Trophoblast cell (in vitro differentiated cells and primary cell): ENCODE measurements at regions not wholly inside any gene's neighbourhood (a gene's known extent, or its start where the extent isn't known, plus 50 kb on each side); places are given as distances from the start of the nearest gene placed in this dataset.
"Not testable (repeated sequence)": the region's sequence is repeated elsewhere in the genome, so short reads cannot be mapped to it uniquely, and the experiment has no call there.

Source experiments
- DNase-seq, 2 donors: peaks; one replicate each; pipeline ENCODE4 v3.0.0-alpha.2; 2016
- H2AFZ ChIP-seq: 2 replicates; pipeline ENCODE4 v1.6.1; 2013; ENCODE audit warnings: low read length, moderate library complexity, mild to moderate bottlenecking; ENCODE audit not compliant: insufficient read depth, poor library complexity
- H2AK5ac ChIP-seq: 2 replicates; pipeline ENCODE4 v1.6.1; 2013; ENCODE audit warnings: mild to moderate bottlenecking, low read length
- H2BK120ac ChIP-seq: 2 replicates; pipeline ENCODE4 v1.6.1; 2013; ENCODE audit warnings: low read length, mild to moderate bottlenecking, moderate library complexity; ENCODE audit not compliant: insufficient read depth, poor library complexity
- H2BK12ac ChIP-seq: 2 replicates; pipeline ENCODE4 v1.6.1; 2013; ENCODE audit warnings: mild to moderate bottlenecking, low read length, moderate library complexity
- H2BK5ac ChIP-seq: 2 replicates; pipeline ENCODE4 v1.6.1; 2013; ENCODE audit warnings: low read length, low read depth, moderate library complexity, mild to moderate bottlenecking; ENCODE audit not compliant: poor library complexity
- H3K14ac ChIP-seq: 2 replicates; pipeline ENCODE4 v1.6.1; 2013; ENCODE audit warnings: mild to moderate bottlenecking, low read length
- H3K18ac ChIP-seq: 2 replicates; pipeline ENCODE4 v1.6.1; 2013; ENCODE audit warnings: mild to moderate bottlenecking, low read length
- H3K23ac ChIP-seq: 2 replicates; pipeline ENCODE4 v1.6.1; 2013; ENCODE audit warnings: low read length
- H3K27ac ChIP-seq: 2 replicates; pipeline ENCODE4 v1.5.1; 2013; ENCODE audit warnings: low read depth, mild to moderate bottlenecking, inconsistent platforms, low read length, moderate library complexity
- H3K27me3 ChIP-seq: 2 replicates; pipeline ENCODE4 v1.6.1; 2013; ENCODE audit warnings: inconsistent platforms, mild to moderate bottlenecking, low read length, moderate library complexity; ENCODE audit not compliant: insufficient read depth
- H3K36me3 ChIP-seq, 2 experiments: 1 replicate in 1 of 2; 2 replicates in 1 of 2; pipeline ENCODE4 v1.6.1; 2013; ENCODE audit warnings: low read length in 2 of 2, mild to moderate bottlenecking in 2 of 2, moderate library complexity in 1 of 2; ENCODE audit not compliant: insufficient read depth in 2 of 2, control insufficient read depth in 1 of 2
- H3K4ac ChIP-seq: 2 replicates; pipeline ENCODE4 v1.6.1; 2013; ENCODE audit warnings: low read depth, mild to moderate bottlenecking, low read length, moderate library complexity
- H3K4me1 ChIP-seq, 2 experiments: 1 replicate in 1 of 2; 2 replicates in 1 of 2; pipeline ENCODE4 v1.6.1; 2013; ENCODE audit warnings: low read length in 2 of 2, mild to moderate bottlenecking in 2 of 2, moderate library complexity in 1 of 2; ENCODE audit not compliant: insufficient read depth in 2 of 2, control insufficient read depth in 1 of 2
- H3K4me2 ChIP-seq: 2 replicates; pipeline ENCODE4 v1.6.1; 2013; ENCODE audit warnings: inconsistent platforms, mild to moderate bottlenecking, low read length, moderate library complexity
- H3K4me3 ChIP-seq: 2 replicates; pipeline ENCODE4 v1.5.1; 2013; ENCODE audit warnings: mild to moderate bottlenecking, low read depth, low read length, inconsistent platforms
- H3K79me1 ChIP-seq: one replicate; pipeline ENCODE4 v1.6.1; 2013; ENCODE audit warnings: low read length
- H3K79me2 ChIP-seq: 2 replicates; pipeline ENCODE4 v1.6.1; 2013; ENCODE audit warnings: low read length, mild to moderate bottlenecking; ENCODE audit not compliant: control insufficient read depth, insufficient read depth, poor library complexity
- H3K9ac ChIP-seq: 2 replicates; pipeline ENCODE4 v1.6.1; 2013; ENCODE audit warnings: mild to moderate bottlenecking, low read length
- H3K9me3 ChIP-seq: 2 replicates; pipeline ENCODE4 v1.6.1; 2013; ENCODE audit warnings: low read depth, mild to moderate bottlenecking, control low read depth, inconsistent platforms, low read length; ENCODE audit not compliant: insufficient read depth
- H4K12ac ChIP-seq: 2 replicates; pipeline ENCODE4 v1.6.1; 2013; ENCODE audit warnings: low read depth, mild to moderate bottlenecking, low read length, moderate library complexity
- H4K8ac ChIP-seq: 2 replicates; pipeline ENCODE4 v1.6.1; 2013; ENCODE audit warnings: low read depth, mild to moderate bottlenecking, low read length, moderate library complexity
- H4K91ac ChIP-seq: one replicate; pipeline ENCODE4 v1.6.1; 2013; ENCODE audit warnings: low read depth, mild to moderate bottlenecking, low read length, moderate library complexity
- WGBS: extraction: QIAGEN DNeasy Blood & Tissue Kit; methylation state at CpG from one replicate; pipeline ENCODE4 v1.1.7; 2013; ENCODE audit warnings: missing lambda C conversion rate; ENCODE audit not compliant: insufficient read length, insufficient coverage; ENCODE audit errors: extremely low coverage; 5-methylcytosine and 5-hydroxymethylcytosine counted together

GRCh38 chr4:112031712-112032328 lies 113.4 kb upstream of the FAM241A start:
- WGBS = no CpG with 5 or more reads among the region's 6 CpGs
- no peak overlapping the region for H3K4me2 ChIP-seq
- H3K9me3 ChIP-seq = no peaks in the 10 kb centered on the region

GRCh38 chr4:112036886-112037285 lies 108.4 kb upstream of the FAM241A start:
- Histone ChIP-seq H3K27ac (no peak overlapping the region), H3K4me1 (no peaks in the 10 kb centered on the region), H3K9ac (no peak overlapping the region), H3K79me1 (peaks cover 1% of the 10 kb centered on the region), H3K18ac (no peak overlapping the region), H3K27me3 (no peaks in the 10 kb centered on the region), H3K4me3 (no peak overlapping the region), H4K91ac (no peak overlapping the region), H2BK5ac (no peak overlapping the region), H2BK120ac (no peak overlapping the region), H3K9me3 (no peaks in the 10 kb centered on the region), H3K4me2 (no peak overlapping the region), H2AFZ (no peak overlapping the region), H3K23ac (no peak overlapping the region), H2AK5ac (no peak overlapping the region), H4K8ac (no peak overlapping the region), H2BK12ac (no peak overlapping the region), H3K4ac (no peak overlapping the region), H4K12ac (no peak overlapping the region), H3K36me3 (no peaks in the 10 kb centered on the region), H3K79me2 (no peaks in the 10 kb centered on the region), H3K14ac (no peak overlapping the region)
- DNase-seq = no peak
- WGBS = no CpG with 5 or more reads among the region's 3 CpGs

More at GRCh38 chr4:112031712-112032328, 113.4 kb upstream of the FAM241A start:
- Histone ChIP-seq H3K18ac (no peak overlapping the region), H3K79me1 (no peaks in the 10 kb centered on the region), H3K27ac (no peak overlapping the region), H2AFZ (no peak overlapping the region), H3K9ac (no peak overlapping the region), H4K91ac (no peak overlapping the region), H3K4ac (no peak overlapping the region), H3K14ac (no peak overlapping the region), H2AK5ac (no peak overlapping the region), H3K4me1 (no peaks in the 10 kb centered on the region), H4K12ac (no peak overlapping the region), H3K4me3 (no peak overlapping the region), H2BK12ac (no peak overlapping the region), H3K79me2 (no peaks in the 10 kb centered on the region), H4K8ac (no peak overlapping the region), H3K36me3 (no peaks in the 10 kb centered on the region), H3K27me3 (no peaks in the 10 kb centered on the region), H2BK120ac (no peak overlapping the region), H3K23ac (no peak overlapping the region), H2BK5ac (no peak overlapping the region)
- peak; percentile 21 to 73 for DNase-seq

GRCh38 chr4:112038861-112039260 lies 106.4 kb upstream of the FAM241A start:
- no peak overlapping the region for H4K12ac ChIP-seq
- no peaks in the 10 kb centered on the region for H3K27me3 ChIP-seq
- H2BK5ac ChIP-seq = no peak overlapping the region
- no peak overlapping the region for H2BK120ac ChIP-seq
- H3K36me3 ChIP-seq = no peaks in the 10 kb centered on the region
- no peaks in the 10 kb centered on the region for H3K79me2 ChIP-seq
- H3K14ac ChIP-seq = no peak overlapping the region
- H3K4ac ChIP-seq = no peak overlapping the region
- H2AFZ ChIP-seq = no peak overlapping the region
- H3K4me3 ChIP-seq = no peak overlapping the region
- H3K79me1 ChIP-seq = peaks cover 1% of the 10 kb centered on the region
- no peak for DNase-seq
- no peak overlapping the region for H3K9ac ChIP-seq
- H3K4me2 ChIP-seq = no peak overlapping the region
- no peak overlapping the region for H4K8ac ChIP-seq
- no peak overlapping the region for H4K91ac ChIP-seq
- no peak overlapping the region for H3K23ac ChIP-seq
- no peak overlapping the region for H2AK5ac ChIP-seq
- no peak overlapping the region for H2BK12ac ChIP-seq
- H3K9me3 ChIP-seq = no peaks in the 10 kb centered on the region
- no peaks in the 10 kb centered on the region for H3K4me1 ChIP-seq
- H3K27ac ChIP-seq = no peak overlapping the region
- no peak overlapping the region for H3K18ac ChIP-seq
- WGBS = no CpG with 5 or more reads among the region's 2 CpGs

- DNase-seq, H2AK5ac ChIP-seq, H3K18ac ChIP-seq, H2BK12ac ChIP-seq, H2AFZ ChIP-seq, H2BK5ac ChIP-seq, H2BK120ac ChIP-seq, H3K4me3 ChIP-seq, H3K4me2 ChIP-seq, H4K91ac ChIP-seq, H3K79me1 ChIP-seq, H3K14ac ChIP-seq, H3K27ac ChIP-seq, H4K12ac ChIP-seq, H3K36me3 ChIP-seq, H4K8ac ChIP-seq, H3K23ac ChIP-seq, H3K27me3 ChIP-seq, H3K4ac ChIP-seq, H3K9ac ChIP-seq, H3K4me1 ChIP-seq, H3K79me2 ChIP-seq, H3K9me3 ChIP-seq: not testable (repeated sequence)
- WGBS = no CpG with 5 or more reads among the region's 3 CpGs
Measured at GRCh38 chr4:112049119-112049518, 96.1 kb upstream of the FAM241A start.
